ENCODE measurements at regions not wholly inside any gene's neighbourhood (a gene's known extent, or its start where the extent isn't known, plus 50 kb on each side); places are given as distances from the start of the nearest gene placed in this dataset.

GRCh38 chr5:8600843-8601242 lies 731.9 kb downstream of the MTRR start:
- TF ChIP-seq POLR2AphosphoS5 (IDR thresholded peaks at IDR 0.05) = no peak
- TF ChIP-seq, protein P1, sequence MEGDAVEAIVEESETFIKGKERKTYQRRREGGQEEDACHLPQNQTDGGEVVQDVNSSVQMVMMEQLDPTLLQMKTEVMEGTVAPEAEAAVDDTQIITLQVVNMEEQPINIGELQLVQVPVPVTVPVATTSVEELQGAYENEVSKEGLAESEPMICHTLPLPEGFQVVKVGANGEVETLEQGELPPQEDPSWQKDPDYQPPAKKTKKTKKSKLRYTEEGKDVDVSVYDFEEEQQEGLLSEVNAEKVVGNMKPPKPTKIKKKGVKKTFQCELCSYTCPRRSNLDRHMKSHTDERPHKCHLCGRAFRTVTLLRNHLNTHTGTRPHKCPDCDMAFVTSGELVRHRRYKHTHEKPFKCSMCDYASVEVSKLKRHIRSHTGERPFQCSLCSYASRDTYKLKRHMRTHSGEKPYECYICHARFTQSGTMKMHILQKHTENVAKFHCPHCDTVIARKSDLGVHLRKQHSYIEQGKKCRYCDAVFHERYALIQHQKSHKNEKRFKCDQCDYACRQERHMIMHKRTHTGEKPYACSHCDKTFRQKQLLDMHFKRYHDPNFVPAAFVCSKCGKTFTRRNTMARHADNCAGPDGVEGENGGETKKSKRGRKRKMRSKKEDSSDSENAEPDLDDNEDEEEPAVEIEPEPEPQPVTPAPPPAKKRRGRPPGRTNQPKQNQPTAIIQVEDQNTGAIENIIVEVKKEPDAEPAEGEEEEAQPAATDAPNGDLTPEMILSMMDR (IDR thresholded peaks at IDR 0.05; ENCODE audit: poor library complexity, severe bottlenecking) = no peak
- no peak for TF ChIP-seq MXI1 (conservative IDR thresholded peaks at IDR 0.05; ENCODE audit: poor library complexity, severe bottlenecking)
- no peak for TF ChIP-seq EZH2 (IDR thresholded peaks at IDR 0.05; ENCODE audit: borderline replicate concordance, insufficient read depth, low read length, poor library complexity, severe bottlenecking)
- TF ChIP-seq EP300 (conservative IDR thresholded peaks at IDR 0.05; ENCODE audit: poor library complexity, severe bottlenecking) = no peak

Measured in neural cell (in vitro differentiated cells).